GM18508 (cell line): ENCODE measurements at regions not wholly inside any gene's neighbourhood (a gene's known extent, or its start where the extent isn't known, plus 50 kb on each side); places are given as distances from the start of the nearest gene placed in this dataset.
"Not testable (repeated sequence)": the region's sequence is repeated elsewhere in the genome, so short reads cannot be mapped to it uniquely, and the experiment has no call there.

Experiments
- ATAC-seq: cut with Tn5 transposase; IDR thresholded peaks from one replicate; pipeline ENCODE4 v1.9.1; 2021; ENCODE audit warnings: moderate number of reproducible peaks; ENCODE audit not compliant: insufficient read depth, unreplicated experiment

DNA sequence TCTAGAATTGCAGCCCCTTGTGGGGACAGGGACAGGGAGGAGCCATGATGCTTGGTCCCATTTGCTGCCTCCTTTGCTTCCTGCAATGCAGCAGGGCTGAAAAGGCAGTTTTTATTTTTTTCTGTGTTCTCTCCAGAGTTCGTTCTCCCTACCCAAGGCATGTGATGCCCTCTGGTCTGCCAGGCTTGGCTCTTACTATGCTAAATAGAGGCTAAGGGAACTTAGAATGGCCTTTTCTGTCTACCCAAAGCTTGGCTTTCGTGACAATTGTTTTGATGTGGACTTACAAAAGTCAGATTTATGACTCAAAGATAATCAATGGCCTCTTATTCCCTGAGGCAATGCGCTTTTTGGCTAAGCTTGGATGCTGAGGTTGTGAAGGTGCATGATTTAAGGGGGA is 293.3 kb upstream of the TBL1XR1 start:
- ATAC-seq, result no peak

- ATAC-seq, result no peak
Observed at GRCh38 chr3:177491296-177492032, 294.2 kb upstream of the TBL1XR1 start.

GRCh38 chr3:177493091-177493490 is 295.8 kb upstream of the TBL1XR1 start:
- no peak for ATAC-seq

DNA sequence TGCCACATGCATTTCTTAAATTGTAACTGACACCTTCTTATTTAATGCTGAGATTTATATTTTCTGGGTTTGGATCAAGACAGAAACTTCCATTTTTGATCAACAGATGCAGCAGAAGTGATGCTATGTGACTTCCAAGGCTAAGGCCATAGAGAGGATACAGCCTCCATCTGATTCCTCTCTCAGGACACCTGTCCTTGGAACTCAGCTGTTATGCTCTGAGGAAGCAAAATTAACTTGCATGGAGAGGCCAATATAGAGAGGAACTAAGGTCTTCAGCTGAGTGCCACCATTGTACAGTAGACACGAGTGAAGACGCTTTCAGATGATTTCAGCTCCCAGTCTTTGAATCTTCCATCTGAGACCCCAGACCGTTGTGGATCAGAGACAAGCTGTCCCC is 296.9 kb upstream of the TBL1XR1 start:
- no peak for ATAC-seq

DNA sequence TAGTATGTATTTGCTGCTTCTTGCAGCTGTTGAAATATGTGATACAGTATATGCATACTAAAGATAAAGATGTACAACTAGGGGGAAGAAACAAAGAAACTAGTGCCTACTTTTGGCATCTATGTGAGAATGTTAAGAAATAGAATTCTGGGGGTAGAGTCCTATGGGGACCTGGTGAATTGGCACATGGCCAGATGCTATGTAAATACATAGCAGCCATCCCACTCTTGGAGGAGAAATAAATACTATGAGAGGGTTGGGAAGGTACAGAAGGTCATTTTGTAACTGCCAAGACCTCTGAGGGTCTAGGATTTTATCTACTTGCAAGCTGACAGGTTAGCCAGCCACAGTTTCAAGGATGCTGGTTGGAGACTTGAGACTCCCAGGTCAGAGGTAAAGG is 298.3 kb upstream of the TBL1XR1 start:
- no peak for ATAC-seq

DNA sequence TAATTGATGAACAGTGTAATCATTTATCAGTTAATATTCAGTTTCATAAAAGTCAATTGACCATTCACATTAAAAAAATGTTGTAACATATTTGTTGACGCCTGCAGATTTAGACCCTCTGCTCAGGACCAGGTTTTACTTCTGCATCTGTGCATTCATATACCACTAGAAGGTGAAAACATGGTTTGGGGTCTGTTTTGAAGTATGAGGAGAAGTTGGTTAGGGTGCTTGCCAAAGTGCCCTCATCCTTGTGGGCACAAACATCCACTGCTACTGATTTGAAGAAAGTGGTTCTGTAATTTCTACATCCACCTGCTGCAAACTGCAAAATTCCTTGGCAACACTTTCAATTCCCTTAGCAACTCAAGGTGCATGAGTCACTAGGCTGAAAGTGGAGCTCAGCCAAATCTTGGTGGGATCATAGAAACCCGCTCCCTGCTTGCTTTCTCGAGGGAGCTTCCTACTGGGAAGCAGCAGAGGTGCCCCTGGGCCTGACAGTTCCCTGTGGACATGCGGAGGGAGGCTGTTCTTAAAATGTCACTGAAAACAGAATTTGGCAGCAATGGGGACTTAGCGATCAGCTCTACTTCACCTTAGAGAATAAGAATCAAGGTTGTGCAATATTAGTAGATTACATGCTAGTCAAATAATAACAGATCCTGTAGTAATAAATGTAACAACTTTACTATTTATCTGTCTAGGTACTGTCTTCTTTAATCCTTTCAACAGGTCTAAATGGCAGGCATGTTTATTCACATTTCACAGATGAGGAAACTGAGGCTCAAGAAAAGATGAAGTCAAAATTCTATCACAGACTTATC is 301.0 kb upstream of the TBL1XR1 start:
- ATAC-seq, result no peak

DNA sequence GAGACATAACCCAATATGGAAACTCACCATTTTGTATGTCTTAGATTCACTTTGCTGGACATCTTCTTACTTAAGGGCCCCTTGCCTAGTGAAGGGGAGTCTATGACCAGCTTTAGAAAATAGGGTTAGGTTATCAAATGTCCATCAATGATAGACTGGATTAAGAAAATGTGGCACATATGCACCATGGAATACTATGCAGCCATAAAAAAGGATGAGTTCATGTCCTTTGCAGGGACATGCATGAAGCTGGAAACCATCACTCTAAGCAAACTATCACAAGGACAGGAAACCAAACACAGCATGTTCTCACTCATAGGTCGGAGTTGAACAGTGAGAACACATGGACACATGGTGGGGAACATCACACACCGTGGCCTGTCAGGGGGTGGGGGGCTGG is 301.8 kb upstream of the TBL1XR1 start:
- ATAC-seq, result not testable (repeated sequence)

- ATAC-seq, result no peak
Observed at GRCh38 chr3:177499779-177500423, 302.6 kb upstream of the TBL1XR1 start.

DNA sequence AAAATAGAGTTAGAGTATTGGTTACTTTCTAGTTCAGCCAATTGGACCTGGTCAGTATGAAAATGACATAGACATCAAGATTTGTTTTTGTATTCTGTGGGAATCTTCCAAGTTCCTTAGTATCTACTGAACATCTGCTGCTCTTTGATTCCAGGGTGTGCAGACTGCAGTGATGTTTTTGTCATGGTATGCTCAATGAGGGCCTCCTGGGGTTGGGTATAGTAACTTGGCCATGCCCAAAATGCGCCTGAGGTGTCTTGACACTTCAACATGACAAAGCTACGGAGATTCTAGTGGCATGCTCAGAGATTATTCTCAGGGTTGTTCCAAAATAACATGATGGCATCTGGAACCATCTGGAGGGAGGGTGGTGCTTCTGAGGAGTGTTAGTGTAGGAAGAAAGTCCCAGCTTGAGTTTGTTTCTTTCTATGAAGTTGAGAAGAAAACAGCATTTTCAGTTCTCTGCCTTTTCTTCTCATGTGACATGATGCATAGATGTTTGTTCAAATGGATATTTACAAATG is 313.5 kb upstream of the TBL1XR1 start:
- ATAC-seq, result no peak

DNA sequence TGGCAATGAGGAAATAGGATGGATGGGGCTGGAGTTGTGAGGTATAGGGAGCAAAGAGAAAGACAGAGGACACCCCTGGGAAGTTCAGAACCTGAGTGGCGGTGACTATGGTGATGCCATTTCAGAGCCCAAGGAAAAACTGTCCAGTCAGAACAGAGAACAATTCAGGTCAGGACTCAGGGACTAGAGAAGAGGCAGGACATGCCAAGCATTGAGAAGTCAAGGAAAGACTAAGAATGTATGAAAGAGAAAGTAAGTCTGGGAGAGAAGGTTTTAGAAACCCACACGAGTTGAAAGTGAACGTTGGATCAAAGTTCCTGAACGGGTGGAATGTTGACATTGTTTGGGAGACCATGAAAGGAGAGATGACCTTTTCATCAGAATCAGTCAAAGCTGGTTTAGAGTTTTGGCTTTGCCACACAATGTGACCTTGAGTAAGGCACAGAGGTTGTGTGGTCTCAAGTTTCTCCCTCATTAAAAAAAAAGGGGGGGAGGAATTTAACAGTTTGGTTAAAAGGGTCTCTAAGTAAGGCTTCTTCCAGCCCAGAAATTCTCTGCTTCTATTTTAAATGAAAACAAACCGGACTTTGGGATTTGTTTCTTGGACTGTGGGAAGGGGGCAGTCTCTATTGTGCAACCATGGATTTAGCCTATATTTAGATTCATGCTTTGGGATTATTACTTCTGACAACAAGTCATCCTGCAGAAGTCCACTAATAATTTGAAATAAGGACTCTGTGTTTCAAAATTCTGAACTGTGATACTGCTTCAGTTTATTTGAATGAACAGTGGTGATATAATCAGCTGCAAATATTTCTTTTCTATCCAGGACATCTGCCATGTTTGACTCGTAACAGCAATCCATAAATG is 315.9 kb upstream of the TBL1XR1 start:
- no peak for ATAC-seq

DNA sequence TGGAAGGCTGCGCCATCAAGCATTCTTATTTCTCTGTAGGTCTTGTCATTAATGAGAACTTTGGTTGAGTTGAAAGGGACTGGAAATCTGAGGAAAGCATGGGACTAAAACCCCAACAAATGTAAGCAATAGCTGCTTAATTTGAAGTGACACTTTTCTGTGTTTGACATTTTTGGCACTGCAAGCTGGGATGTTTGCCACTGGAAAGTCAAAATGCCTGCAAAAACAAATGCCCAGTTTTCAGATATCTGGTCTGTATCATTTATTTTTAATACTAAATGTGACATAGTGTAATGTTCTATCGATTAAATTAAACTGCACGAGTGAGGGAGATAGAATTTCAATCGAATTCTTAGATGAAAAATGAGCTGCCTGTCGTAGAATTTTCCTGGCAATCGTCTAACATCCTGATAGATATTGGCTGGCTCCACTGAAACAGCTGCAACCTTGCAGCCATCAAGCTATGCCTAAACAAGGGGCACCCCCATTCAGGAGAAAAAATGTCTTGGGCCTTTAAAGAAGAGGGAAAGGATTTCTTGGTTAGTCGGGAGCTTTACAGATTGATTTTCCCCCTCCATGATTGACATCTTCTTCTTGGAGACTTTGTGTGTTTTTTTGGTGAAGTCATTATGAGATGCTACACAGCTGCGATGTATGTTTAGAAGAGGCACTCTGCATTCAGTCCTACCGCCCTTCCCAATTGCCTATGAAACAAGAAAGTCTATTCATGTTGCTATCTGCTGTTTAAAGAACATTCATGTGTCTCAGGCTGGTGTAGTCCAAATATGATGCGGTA is 316.7 kb upstream of the TBL1XR1 start:
- no peak for ATAC-seq

DNA sequence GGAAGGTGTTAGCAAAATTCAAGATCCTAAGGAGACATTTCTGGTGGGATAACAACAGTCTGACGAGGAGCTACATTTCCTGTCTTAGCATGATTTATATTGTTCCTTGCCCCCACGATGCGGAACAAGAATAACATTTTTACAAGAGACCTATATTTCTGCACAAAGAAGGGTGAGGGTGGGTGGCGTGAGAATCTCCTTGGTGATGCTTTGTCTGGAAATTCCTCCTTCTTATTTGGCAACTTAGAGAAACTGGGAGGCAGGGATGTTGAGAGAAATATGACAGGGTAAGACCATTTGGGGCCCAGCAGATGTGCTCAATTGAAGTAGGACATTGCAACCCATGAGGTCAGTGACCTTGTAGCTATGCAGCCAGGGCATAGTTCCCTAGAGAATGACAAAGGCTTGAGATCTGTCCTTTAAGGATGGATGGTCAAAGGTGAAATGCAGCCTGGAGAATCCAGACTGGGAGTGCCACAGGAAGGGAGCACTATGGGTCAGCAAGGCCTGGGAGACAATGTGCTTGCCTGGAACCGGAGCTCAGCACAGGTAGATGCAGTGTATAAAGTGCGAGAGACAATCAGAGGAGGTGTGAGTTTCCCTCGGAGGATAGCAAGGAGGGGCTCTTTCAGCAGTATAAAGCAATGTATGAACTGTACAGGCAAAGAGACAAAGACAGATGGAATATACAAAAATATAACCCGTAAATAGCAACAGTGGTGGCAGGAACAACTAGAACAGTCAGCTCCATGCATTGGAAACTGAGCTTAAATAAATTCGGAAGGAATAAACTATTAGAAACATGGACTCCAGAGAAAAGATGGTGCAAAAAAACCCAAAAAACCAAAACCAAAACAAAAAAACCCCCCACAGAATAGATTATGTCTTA is 317.6 kb upstream of the TBL1XR1 start:
- no peak for ATAC-seq

GRCh38 chr3:177515786-177516157 is 318.5 kb upstream of the TBL1XR1 start:
- no peak for ATAC-seq

- ATAC-seq, result no peak
Observed at GRCh38 chr3:177516158-177517011, 319.1 kb upstream of the TBL1XR1 start.

GRCh38 chr3:177517906-177518305 is 320.6 kb upstream of the TBL1XR1 start:
- no peak for ATAC-seq

- ATAC-seq, result no peak
Observed at GRCh38 chr3:177519588-177519987, 322.3 kb upstream of the TBL1XR1 start.

DNA sequence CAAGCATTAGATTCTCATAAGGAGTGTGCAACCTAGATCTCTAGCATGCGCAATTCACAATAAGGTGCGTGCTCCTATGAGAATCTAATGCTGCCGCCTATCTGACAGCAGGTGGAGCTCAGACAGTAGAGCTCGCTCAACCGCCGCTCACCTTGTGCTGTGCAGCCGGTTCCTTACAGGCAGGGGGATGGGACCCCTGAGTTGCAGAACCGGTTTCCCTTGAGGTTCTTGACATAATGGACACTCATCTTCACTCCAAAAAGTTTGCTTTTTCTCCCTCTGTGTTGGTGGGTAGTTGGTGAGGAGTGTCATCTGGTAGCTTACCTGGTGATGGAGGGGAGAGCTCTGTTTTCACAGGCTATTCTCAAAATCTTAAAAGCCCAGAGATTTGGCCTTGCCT is 324.0 kb upstream of the TBL1XR1 start:
- ATAC-seq, result no peak

GRCh38 chr3:177522051-177522450 is 324.8 kb upstream of the TBL1XR1 start:
- ATAC-seq, result no peak
